HCEC 1CT (cell line): ENCODE measurements at regions not wholly inside any gene's neighbourhood (a gene's known extent, or its start where the extent isn't known, plus 50 kb on each side); places are given as distances from the start of the nearest gene placed in this dataset.

Experiments
- DNase-seq: peaks from one replicate; pipeline ENCODE4 v3.0.0-alpha.2; 2017

DNA sequence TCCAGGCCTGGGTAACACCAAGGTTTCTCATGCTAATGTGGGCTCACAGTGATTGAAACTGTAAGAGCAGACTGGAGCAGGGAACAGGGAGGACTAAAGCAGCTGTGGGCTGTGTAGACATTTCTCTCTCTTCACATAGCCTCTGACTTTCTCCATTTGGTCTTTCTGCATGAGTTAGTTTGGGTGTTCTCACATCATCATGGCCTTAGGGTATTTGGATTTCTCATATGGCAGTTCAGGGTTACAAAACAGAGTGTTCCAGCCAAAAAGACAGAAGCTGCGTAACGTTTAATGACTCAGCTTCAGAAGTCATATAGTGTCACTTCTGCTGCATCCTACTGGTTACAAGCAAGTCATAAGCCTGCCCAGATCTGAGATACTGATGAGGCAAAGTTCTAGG is 52.0 kb upstream of the OSBPL8 start:
- DNase-seq: peak; percentile 85

DNA sequence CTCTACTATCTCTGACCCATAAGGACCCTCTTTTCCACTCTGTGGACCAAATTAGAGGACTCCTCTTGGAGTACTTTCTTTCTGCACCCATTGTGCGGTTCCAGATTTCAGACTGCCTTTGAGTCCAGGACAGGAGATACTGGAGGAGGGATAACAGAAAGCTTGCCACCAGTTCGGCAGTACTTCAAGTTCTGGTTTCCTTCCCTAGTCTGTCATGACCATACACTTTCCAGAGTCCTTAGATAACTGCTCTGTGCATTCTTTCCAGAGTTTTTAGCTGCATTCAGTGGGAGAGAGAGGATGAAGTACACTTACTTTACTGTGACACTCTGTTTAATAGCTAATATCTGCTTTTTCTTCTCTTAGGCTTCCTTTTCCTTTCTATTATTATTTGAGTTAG is 54.8 kb upstream of the OSBPL8 start:
- DNase-seq: no peak

DNA sequence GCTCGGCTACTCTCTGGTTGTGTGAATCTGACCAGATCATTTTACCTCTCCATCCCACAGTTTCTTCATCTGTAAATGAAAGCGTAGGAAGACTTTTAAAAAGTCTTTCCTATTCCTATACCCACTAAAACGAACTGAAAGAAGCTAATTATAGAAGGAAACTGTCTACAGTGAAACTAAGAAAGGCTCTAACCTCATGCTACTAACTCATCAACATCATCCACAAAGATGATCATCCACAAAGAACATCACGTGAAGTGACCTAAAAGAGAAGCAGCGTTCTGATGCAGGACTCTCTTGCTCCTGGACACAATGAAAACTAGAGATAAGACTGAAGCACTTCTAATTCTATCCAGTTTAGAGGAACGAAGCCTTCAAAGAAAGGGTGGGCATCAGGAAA is 58.5 kb upstream of the OSBPL8 start:
- DNase-seq: no peak

DNA sequence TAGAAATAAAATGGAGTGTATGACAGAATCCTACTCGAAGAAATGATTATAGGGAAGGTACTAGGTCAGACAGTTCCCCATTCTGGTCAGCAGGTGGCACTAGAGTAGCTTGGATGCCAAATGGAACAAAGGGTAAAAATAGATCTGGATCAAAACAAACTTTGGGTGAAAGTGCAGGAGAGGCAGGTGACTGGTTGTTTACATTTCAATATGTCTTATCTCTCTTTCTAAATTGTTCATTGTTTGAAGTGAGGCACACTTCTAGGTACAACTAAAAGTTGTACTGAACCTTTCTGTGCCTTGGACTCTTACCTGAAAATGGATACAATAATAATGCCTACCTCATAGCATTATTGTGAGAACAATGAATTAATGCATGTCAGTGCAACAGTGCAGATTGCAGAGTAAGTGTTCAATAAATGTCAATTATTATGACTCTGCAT is 62.0 kb upstream of the OSBPL8 start:
- peak; percentile 67 for DNase-seq

DNA sequence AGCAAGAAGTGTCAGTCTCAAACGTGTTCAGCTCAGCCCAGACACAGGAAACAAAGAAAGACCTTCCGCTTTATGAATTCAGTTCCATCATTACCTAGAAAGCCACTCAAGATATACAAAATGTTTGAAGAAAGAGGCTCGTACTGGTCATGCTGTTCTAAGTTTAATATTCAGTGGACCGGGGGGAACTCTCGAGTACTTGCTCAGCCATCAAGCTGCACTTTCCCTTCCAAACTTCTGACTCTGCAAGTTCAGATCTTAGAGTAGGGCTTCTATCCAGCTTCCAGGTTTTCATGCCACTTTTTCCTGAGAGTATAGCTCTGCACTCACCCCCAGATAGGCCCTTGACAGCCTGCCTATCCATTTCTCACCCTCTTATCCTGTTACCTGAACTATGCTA is 62.8 kb upstream of the OSBPL8 start:
- no peak for DNase-seq

DNA sequence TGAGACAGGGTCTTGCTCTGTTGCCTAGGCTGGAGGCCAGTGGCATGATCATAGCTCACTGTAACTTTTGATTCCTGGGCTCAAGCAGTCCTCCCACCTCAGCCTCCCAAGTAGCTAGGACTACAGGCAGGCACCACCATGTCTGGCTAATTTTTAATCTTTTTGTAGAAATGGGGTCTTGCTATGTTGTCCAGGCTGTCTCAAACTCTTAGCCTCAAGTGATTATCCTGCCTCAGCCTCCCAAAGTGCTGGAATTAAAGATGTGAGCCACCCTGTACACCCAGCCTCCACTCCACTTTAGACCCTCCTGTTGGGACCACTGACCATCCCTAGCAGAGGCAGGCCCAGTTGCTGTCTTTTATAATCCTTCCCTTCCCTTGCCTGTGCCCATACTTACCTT is 63.3 kb upstream of the OSBPL8 start:
- no peak for DNase-seq

DNA sequence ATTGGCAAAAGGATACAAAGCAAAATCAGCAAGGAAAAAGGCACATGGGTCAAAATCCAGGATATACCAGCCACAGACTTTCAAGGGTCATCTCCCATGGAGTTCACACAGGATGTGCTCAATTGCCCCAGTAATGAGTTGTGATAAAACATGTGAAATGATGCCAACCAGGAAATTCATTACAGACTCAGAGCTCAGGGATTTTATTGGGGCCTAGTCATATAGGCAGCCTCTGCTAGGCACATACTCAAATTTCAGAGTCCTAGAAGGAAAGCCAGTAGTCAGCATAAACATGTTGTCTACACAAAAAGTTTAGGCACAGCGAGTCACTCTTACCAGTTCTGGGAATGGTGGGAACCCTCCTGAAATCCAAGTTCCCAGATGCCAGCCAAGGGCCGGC is 64.4 kb upstream of the OSBPL8 start:
- peak; percentile 72 for DNase-seq

DNA sequence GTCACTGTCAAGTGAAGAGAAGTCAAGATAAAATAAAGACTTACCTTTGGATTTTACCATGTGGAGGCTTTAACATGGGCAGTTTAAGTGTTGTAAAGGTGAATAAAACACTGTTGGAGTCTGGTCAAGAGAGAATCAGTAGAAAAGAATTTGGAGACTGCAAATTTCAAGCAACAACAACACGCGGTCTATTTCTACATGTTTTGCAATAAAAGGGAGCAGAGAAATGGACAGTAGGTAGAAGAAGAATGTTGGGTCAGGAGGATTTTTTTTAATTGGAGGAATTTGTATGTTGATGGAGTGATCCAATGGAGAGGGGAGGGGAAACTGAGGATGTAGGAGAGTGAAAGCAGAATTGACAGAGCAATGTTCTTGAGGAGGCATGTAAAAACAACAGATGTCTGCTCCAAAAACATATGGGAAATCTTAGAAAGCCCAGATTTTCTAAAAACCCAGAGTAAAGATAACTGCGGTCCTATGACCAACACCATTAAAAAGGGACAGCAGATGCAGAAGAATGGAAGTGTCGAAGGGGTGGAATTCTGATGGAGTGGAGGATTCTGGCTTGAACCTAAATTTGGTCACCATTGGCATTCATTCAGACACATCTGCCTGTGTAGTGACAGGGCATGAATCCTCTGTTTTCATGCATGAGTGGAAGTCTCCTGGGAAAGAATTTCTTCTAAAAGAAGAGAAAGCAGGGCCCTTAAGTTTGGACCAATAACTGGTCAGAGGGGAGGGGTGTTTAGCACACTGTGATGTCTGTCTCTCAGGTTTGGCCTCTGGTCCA is 68.0 kb upstream of the OSBPL8 start:
- no peak for DNase-seq

DNA sequence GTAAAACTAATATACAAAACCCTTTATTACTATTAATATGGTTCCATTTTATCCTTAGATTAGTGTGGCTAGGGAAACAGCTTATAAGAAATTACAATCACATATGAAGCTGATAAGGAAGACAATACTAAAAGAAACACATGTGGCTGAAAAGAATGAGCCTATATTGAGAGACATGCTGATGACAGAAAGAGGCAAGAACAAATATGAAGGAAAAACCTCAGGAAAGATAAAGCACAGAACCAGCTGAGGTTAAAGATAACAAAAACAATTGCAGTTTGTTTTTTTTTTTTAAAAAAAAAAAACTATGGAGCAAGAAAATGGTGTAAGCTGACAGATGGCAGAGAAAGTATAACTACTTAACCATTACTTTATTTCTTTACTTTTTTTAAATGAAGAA is 69.2 kb upstream of the OSBPL8 start:
- no peak for DNase-seq

DNA sequence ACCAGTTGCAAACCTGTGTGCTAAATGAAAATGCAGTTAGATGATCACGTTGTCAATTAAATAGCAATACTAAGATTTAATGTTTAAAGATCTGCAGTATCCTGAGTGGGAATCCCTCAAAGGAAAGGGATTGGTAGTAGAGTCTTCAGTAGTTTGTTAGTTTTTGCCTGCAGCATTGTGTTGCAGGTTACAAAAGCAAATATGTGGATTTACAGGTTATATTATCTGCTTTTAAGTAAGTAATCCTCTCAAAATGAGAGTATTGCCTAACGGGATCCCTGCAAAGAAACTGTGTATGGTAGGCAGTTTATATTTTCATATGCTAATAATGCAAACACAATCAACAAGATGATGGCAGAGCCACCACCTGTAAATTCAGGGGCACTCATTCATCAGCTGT is 72.2 kb upstream of the OSBPL8 start:
- no peak for DNase-seq

DNA sequence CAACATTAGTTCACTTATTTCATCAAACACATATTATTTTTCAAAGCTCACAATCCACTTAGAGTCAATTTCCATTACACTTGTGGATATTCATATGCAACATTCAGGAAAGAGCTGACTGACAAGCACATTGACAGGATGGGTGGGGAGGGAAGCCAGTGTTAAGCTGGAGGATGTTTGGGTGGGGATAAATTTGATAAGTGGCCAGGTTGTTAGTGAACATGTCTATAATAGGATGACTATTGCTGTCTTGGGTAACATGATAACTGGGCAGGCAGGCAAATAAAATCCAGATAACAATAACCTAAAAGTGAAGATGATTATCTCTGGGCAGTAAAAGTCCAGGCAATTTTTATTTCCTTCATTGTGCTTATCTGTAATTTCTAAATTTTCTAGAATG is 73.8 kb upstream of the OSBPL8 start:
- DNase-seq: no peak

DNA sequence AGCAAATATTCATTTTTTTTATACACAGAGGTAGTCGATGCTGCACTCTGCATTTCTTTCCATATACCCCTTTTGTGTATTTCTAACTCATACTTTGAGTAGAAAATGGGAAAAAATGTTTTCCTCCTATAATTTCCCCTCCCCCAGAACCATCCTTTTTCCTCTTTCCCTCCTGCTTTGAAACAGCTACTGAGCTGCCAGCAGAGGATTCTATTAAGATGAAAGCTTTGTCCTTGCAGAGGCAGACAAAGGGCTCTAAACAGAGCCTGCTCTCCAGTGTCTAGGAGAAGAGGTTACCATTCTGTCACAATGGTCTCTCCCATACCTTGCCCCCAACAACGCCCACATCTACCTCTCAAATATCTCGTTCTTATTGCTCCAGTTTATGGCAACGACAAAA is 74.6 kb upstream of the OSBPL8 start:
- DNase-seq: no peak

DNA sequence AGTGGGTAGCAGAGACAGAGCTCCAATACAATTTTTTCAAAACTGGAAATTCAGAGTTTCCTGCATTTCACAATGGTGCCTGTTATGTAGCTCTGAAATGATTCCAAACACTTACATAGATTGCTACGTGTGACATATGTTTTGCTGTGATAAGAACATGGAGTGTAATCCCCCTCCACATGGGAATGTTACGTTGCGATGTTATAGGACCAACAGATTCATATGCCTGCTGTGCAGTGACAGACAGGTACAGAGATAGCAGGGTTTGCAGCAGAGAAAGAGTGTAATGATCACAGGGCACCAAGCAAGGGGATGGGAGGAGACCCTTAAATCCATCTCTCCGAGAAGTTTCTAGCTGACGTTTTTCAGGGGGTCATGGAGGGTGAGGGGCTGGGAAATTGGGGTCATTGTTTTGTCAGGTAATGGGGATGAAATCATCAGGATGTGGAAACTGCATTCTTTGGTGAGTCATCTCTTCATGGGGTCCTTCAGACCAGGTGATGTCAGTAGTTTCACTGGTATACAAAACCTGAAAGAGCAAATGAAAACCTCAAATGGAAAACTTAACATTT is 76.6 kb upstream of the OSBPL8 start:
- DNase-seq: no peak

DNA sequence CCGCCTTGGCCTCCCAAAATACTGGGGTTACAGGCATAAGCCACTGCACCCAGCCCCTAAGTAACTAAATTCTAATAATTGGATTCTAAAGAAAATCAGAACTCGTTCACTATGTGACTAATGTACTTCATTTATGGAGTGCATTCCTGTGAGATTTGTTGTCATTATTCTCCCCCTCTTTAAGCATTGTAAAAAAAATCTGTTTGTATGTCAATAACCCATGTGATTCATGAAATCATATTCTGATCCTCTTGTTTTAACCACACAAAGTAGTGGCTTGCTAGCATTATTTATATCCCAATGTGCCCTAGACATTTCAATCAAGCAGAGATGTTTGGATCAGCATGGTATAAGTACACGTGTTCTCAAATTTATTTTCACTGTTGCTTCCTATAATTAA is 78.2 kb upstream of the OSBPL8 start:
- peak; percentile 92 for DNase-seq

DNA sequence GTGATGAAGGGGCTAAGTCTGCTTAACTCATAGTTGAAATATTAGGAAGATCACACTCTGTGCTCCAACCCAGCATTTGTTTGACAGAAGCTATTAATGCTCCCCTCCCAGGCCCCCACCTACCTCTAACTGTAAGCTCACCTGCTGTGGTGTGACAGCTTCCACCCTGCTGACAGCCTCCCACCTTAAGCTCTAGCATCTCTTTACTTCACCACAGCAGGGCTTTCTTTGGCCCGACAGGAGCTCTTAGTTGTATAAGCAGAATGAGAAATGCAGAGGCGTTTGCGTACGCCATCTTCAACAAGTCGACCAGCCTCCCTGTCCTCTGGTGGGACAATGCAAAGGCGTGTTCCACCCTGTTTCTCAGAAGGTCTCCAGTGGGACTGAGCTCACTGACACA is 80.1 kb upstream of the OSBPL8 start:
- no peak for DNase-seq

DNA sequence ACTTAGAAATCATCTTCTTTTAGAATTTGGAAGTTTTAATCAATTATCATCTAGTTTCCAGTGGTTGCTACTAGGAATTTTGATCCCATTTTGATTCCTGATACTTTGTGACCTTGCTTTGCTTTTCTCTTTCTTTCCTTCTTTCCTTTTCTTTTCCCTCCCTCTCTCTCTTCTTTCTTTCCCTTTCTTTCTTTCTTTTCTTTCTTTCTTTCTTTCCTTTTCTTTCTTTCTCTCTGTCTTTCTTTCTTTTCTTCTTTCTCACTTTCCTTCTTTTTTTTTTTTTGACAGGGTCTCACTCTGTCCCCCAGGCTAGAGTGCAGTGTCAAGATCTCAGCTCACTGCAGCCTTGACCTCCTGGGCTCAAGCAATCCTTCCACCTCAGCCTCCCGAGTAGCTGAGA is 81.5 kb upstream of the OSBPL8 start:
- DNase-seq: no peak

DNA sequence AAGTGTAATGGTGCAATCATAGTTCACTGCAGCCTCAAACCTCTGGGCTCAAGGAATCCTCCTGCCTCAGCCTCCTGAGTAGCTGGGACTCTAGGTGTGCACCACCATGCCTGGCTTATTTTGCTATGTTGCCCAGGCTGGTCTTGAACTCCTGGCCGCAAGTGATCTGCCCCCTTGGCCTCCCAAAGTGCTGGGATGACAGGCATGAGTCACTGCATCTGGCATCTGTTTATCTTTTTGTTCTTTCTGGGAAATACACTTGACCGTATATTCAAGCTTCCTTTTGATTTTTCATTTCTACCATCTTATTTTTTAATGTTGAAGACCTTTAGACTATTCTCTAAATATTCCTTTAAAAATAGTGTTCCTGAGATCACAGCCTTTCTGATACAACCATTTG is 82.4 kb upstream of the OSBPL8 start:
- no peak for DNase-seq

DNA sequence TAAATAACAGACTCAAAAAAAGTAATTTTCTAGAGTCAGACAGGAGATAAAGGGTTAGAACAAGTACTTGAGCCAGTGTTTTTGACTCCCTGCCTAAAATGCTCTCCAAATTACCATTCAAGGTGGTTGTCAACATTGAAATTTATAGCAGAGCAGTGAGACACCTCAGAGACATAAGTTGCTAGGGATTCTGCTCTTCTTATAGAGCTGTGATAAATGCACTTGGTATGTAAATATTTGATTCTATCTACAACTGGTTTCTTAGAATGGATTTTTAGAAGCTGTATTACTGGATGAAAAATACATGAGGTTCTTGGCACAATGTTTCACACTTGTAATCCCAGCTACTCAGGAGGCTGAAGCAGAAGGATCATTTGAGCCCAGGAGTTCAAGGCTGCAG is 83.9 kb upstream of the OSBPL8 start:
- DNase-seq: peak; percentile 72

DNA sequence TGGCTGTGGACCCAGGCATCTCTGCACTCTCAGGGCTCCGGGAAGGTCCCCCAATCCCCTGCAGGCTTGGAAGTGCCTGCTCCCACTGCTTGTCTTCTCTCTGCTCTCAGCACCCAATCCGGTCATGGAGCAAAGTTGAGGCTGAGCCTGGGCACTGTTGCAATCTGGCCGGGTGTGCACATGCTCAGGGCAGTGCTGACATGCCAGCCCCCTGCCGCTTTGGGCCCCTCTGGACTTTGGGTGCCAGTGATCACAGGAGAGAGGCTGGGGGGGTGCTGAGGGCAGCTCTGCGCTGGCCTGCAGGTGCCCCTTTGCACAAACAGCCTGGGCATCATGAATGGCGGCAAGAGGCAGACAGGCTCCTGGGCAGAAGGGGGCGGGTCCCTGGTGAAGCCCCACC is 85.4 kb upstream of the OSBPL8 start:
- no peak for DNase-seq

DNA sequence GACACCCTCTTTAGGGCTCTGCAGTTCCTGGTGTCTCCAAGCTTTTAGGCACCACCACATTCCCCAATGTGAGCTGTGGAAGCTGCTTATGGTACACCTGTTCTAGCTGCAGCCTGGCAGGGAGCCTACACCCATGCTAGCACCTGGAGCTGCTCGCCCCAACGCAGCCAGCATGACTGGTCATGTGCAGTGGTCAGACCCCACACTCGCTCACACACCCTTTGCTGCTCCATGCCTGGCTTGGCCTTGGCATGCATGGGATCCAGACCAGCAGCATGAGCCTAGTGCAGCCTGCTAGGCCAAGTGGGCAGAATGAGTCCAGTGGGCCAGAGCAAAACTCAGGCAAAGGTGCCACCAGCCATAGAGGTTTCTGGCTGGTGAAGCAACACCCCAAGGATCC is 86.4 kb upstream of the OSBPL8 start:
- no peak for DNase-seq

DNA sequence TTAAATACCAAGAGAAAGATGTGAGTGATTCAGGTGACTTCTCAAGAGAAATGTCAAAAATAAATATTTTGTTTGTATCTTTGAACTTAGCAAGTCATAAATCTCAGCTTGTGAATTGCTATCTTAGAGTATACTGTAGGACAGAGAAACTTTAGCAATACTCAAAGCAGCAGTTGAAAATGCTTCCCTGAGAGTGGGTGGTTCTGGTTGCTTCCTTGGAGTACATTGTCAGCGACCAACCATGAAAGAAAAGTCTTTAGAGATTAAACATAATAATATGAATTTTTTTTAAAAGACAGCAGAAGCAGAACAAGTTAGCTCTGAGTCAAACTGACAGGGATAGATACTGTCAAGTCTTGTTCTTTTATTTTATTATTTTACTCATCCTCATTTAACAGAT is 86.8 kb upstream of the OSBPL8 start:
- DNase-seq: no peak

DNA sequence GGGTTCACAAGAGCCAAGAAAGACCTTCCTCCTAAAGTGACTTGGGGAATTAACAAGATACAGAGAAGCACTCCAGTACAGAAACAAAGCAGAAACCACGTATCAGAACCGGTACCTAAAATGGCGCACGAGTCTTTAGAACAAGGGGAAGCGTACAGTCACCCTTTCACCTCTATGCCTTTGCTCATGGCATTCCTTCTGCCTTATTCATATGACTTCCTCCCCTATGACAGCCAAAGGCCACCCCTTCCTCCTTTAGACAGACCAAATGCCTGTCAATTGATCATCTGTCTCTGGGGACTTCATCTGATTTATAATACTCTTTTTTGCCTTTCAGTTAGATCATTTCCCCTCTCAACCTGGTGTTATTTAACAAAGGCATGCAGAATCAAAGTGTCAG is 89.5 kb upstream of the OSBPL8 start:
- DNase-seq: no peak

DNA sequence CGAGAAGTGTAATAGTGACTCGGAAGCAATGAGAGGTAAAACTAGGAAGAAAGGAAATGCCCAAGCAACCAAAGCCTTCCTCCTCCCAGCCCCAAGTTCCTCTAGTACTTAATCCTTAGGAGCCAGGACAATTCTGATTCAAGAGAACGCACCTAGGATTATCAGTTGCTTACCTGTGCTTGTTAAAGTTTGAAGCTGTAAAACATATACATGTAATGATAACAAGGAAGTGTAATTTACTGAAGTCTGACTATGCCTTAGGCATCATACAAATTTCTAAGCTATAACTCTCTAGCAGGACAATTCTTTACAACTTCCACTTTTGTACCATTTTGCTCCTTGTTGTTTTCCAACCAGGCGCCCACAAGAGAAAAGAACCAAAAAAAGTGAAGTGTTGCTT is 92.8 kb upstream of the OSBPL8 start:
- DNase-seq: no peak

DNA sequence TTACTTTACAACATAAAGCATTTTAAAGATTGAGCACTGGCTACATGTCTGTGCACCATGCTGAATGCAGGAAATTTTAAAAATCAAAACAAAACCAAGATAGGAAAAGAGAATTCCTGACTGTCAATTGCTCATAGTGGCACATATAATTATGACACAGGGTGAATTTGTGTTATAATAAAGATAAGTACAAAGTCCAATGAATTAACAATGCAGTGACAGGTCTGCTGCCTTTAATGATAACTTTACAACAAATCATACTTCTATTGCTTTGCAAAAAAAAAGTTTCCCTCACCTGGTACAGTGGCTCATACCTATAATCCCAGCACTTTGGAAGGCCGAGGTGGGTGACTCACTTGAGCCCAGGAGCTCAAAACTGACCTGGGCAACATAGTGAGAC is 93.8 kb upstream of the OSBPL8 start:
- DNase-seq: no peak

DNA sequence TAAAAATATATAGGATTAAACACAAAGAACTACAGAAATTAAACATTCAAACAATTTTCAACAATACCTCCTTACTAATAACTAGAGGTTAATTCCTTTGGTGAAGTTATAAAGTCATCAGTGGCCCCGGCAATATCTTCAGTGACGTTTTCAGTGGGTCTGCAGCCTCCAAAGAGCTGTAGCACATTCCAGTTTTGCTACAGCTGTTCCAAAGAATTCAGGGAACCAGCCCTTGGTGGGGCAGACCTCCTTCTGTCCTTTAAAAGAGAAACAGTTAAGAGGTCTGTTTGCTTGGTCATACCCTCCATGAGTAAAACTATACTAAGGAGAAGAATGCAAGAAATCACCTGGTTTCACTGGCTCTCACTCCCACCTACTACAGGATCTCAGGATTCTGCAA is 99.2 kb upstream of the ZDHHC17 start:
- DNase-seq: no peak
